ENCODE measurements at regions not wholly inside any gene's neighbourhood (a gene's known extent, or its start where the extent isn't known, plus 50 kb on each side); places are given as distances from the start of the nearest gene placed in this dataset.
"Not testable (repeated sequence)": the region's sequence is repeated elsewhere in the genome, so short reads cannot be mapped to it uniquely, and the experiment has no call there.

GRCh38 chr2:146376511-146377064 lies 1468.2 kb upstream of the ACVR2A start:
- POLR2A ChIA-PET (ENCODE audit: unreplicated experiment), result no interaction called here
- Histone ChIP-seq H3K9me2 (replicated peaks; ENCODE audit: low read length) (no peaks in the 10 kb centered on the region), H4K20me1 (ENCODE audit: low read length) (no peaks in the 10 kb centered on the region), H3F3A (ENCODE audit: low read length, unreplicated experiment) (no peaks in the 10 kb centered on the region), H2AFZ (ENCODE audit: low read length) (no peak overlapping the region), H3K4me1 (ENCODE audit: insufficient read depth, low read length) (no peaks in the 10 kb centered on the region), H3K79me2 (ENCODE audit: low read length) (no peaks in the 10 kb centered on the region), H3K4me3 (ENCODE audit: low read length) (no peak overlapping the region), H3K27ac (ENCODE audit: low read length) (no peak overlapping the region), H3K27me3 (ENCODE audit: low read length) (no peaks in the 10 kb centered on the region), H3K36me3 (ENCODE audit: low read depth, low read length) (no peaks in the 10 kb centered on the region), H3K4me2 (ENCODE audit: low read length) (no peak overlapping the region), H3K9me3 (ENCODE audit: low read length) (no peaks in the 10 kb centered on the region), H3K9ac (ENCODE audit: low read length) (no peak overlapping the region)
- ATAC-seq (no peak), DNase-seq (no peak)
- CTCF ChIA-PET, result no interaction called here
- no TSS peak for BruUV-seq (replicated peaks)
- intact Hi-C loops (cut with micrococcal nuclease), result no loop called here
- TF ChIP-seq EZH2 (IDR thresholded peaks at IDR 0.05; ENCODE audit: low read length, unreplicated experiment) (no peak), CTCF (conservative IDR thresholded peaks at IDR 0.05; ENCODE audit: low read depth, low read length) (no peak)

GRCh38 chr2:146374505-146374904 lies 1470.3 kb upstream of the ACVR2A start:
- Histone ChIP-seq H3K79me2 (ENCODE audit: low read length) (no peaks in the 10 kb centered on the region), H3K4me2 (ENCODE audit: low read length) (no peak overlapping the region), H3F3A (ENCODE audit: low read length, unreplicated experiment) (no peaks in the 10 kb centered on the region), H3K27ac (ENCODE audit: low read length) (no peak overlapping the region), H3K36me3 (ENCODE audit: low read depth, low read length) (no peaks in the 10 kb centered on the region), H2AFZ (ENCODE audit: low read length) (no peak overlapping the region), H3K4me1 (ENCODE audit: insufficient read depth, low read length) (no peaks in the 10 kb centered on the region), H3K27me3 (ENCODE audit: low read length) (no peaks in the 10 kb centered on the region), H3K9me3 (ENCODE audit: low read length) (no peaks in the 10 kb centered on the region), H3K9ac (ENCODE audit: low read length) (no peak overlapping the region), H3K4me3 (ENCODE audit: low read length) (no peak overlapping the region), H4K20me1 (ENCODE audit: low read length) (no peaks in the 10 kb centered on the region), H3K9me2 (replicated peaks; ENCODE audit: low read length) (no peaks in the 10 kb centered on the region)
- POLR2A ChIA-PET (ENCODE audit: unreplicated experiment), result no interaction called here
- intact Hi-C loops (cut with micrococcal nuclease), result no loop called here
- CTCF ChIA-PET, result no interaction called here
- peak; percentile 50 for ATAC-seq
- peak; percentile 31 for DNase-seq
- BruUV-seq (replicated peaks), result no TSS peak
- no peak for TF ChIP-seq CTCF (conservative IDR thresholded peaks at IDR 0.05; ENCODE audit: low read depth, low read length)
- no peak for TF ChIP-seq EZH2 (IDR thresholded peaks at IDR 0.05; ENCODE audit: low read length, unreplicated experiment)
- no peak for TF ChIP-seq EZH2phosphoT487 (IDR thresholded peaks at IDR 0.05; ENCODE audit: borderline replicate concordance, low read length)

GRCh38 chr2:146371364-146371763 lies 1473.5 kb upstream of the ACVR2A start:
- H4K20me1 ChIP-seq (ENCODE audit: low read length); H3K36me3 ChIP-seq (ENCODE audit: low read depth, low read length); intact Hi-C loops (cut with micrococcal nuclease); H3K4me1 ChIP-seq (ENCODE audit: insufficient read depth, low read length); H3K27me3 ChIP-seq (ENCODE audit: low read length); DNase-seq; ATAC-seq; H3K9me2 ChIP-seq (replicated peaks; ENCODE audit: low read length); H3K79me2 ChIP-seq (ENCODE audit: low read length); H3K4me3 ChIP-seq (ENCODE audit: low read length); POLR2A ChIA-PET (ENCODE audit: unreplicated experiment); H3K27ac ChIP-seq (ENCODE audit: low read length); H3K9ac ChIP-seq (ENCODE audit: low read length); H3K4me2 ChIP-seq (ENCODE audit: low read length); H3F3A ChIP-seq (ENCODE audit: low read length, unreplicated experiment); BruUV-seq (replicated peaks); H2AFZ ChIP-seq (ENCODE audit: low read length); H3K9me3 ChIP-seq (ENCODE audit: low read length): not testable (repeated sequence)
- CTCF ChIA-PET, result interaction anchor here (0.6 kb wide), 1 partner anchor 12 kb away, joined by 3 read pairs; no protein-coding TSS in a partner anchor

Measured in PC-3 (cell line).